OCI-LY3 (cell line): ENCODE measurements at regions not wholly inside any gene's neighbourhood (a gene's known extent, or its start where the extent isn't known, plus 50 kb on each side); places are given as distances from the start of the nearest gene placed in this dataset.

Source experiments
- H2AFZ ChIP-seq: fragments of 200-600, 300-600 bp; shearing (Covaris generic); 2 replicates; pipeline ENCODE4 v1.6.0; 2014; ENCODE audit warnings: antibody characterized with exemption, low read depth, low read length
- H3K27ac ChIP-seq: fragments of 200-600, 300-600 bp; sonication (generic); 2 replicates; pipeline ENCODE4 v1.5.1; 2014; ENCODE audit warnings: mild to moderate bottlenecking, low read length, moderate library complexity, mixed read lengths
- H3K27me3 ChIP-seq: fragments of 200-600, 300-600 bp; sonication (generic); 2 replicates; pipeline ENCODE4 v1.6.1; 2014; ENCODE audit warnings: low read depth, low read length, mixed read lengths
- H3K36me3 ChIP-seq: fragments of 200-600, 300-600 bp; sonication (generic); replicated peaks from 2 replicates; pipeline ENCODE3; 2014; ENCODE audit warnings: low read depth, low read length, mixed read lengths
- H3K4me1 ChIP-seq: fragments of 300-600, 200-600 bp; sonication (generic); 2 replicates; pipeline ENCODE4 v1.6.1; 2014; ENCODE audit warnings: low read length, mixed read lengths
- H3K4me2 ChIP-seq: fragments of 200-600, 300-600 bp; sonication (generic); 2 replicates; pipeline ENCODE4 v1.6.1; 2014; ENCODE audit warnings: low read length, mixed read lengths
- H3K4me3 ChIP-seq: fragments of 300-600, 200-600 bp; sonication (generic); 2 replicates; pipeline ENCODE4 v1.5.1; 2014; ENCODE audit warnings: antibody characterized with exemption, mild to moderate bottlenecking, low read length, moderate library complexity
- H3K79me2 ChIP-seq: fragments of 300-600, 200-600 bp; shearing (Covaris generic); 2 replicates; pipeline ENCODE4 v1.6.1; 2014; ENCODE audit warnings: mild to moderate bottlenecking, low read length, mixed read lengths
- H3K9ac ChIP-seq: fragments of 300-600, 200-600 bp; shearing (Covaris generic); 2 replicates; pipeline ENCODE4 v1.6.0; 2014; ENCODE audit warnings: mild to moderate bottlenecking, low read length, moderate library complexity
- H3K9me3 ChIP-seq: fragments of 200-600, 300-600 bp; shearing (Covaris generic); 2 replicates; pipeline ENCODE4 v1.6.1; 2014; ENCODE audit warnings: low read length, mixed read lengths; ENCODE audit not compliant: insufficient read depth
- H4K20me1 ChIP-seq: fragments of 200-600, 300-600 bp; sonication (generic); 2 replicates; pipeline ENCODE4 v1.6.1; 2016; ENCODE audit warnings: low read length, mixed read lengths; ENCODE audit not compliant: insufficient read depth
- EZH2phosphoT487 ChIP-seq: fragments of 200-600 bp; shearing (Covaris generic); IDR thresholded peaks from 2 replicates; pipeline ENCODE4 v1.6.1; 2018; ENCODE audit warnings: antibody characterized with exemption, mixed run types, low read depth
- TF ChIP-seq, protein P1 (sequence below): fragments of 200-600, 300-600 bp; sonication (generic); IDR thresholded peaks from 2 replicates; pipeline ENCODE4 v1.5.1; 2014; ENCODE audit warnings: antibody characterized with exemption, low read length, low read depth

- Histone ChIP-seq H3K4me1 (no peaks in the 10 kb centered on the region), H3K4me2 (no peak overlapping the region), H3K36me3 (no peaks in the 10 kb centered on the region), H3K9me3 (no peaks in the 10 kb centered on the region), H3K9ac (no peak overlapping the region), H3K27me3 (no peaks in the 10 kb centered on the region), H4K20me1 (no peaks in the 10 kb centered on the region), H3K4me3 (no peak overlapping the region), H2AFZ (no peak overlapping the region), H3K79me2 (no peaks in the 10 kb centered on the region), H3K27ac (no peak overlapping the region)
- TF ChIP-seq EZH2phosphoT487, result no peak
- TF ChIP-seq, protein P1, sequence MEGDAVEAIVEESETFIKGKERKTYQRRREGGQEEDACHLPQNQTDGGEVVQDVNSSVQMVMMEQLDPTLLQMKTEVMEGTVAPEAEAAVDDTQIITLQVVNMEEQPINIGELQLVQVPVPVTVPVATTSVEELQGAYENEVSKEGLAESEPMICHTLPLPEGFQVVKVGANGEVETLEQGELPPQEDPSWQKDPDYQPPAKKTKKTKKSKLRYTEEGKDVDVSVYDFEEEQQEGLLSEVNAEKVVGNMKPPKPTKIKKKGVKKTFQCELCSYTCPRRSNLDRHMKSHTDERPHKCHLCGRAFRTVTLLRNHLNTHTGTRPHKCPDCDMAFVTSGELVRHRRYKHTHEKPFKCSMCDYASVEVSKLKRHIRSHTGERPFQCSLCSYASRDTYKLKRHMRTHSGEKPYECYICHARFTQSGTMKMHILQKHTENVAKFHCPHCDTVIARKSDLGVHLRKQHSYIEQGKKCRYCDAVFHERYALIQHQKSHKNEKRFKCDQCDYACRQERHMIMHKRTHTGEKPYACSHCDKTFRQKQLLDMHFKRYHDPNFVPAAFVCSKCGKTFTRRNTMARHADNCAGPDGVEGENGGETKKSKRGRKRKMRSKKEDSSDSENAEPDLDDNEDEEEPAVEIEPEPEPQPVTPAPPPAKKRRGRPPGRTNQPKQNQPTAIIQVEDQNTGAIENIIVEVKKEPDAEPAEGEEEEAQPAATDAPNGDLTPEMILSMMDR, result no peak
Measured at GRCh38 chr12:34349673-34349961, 327.3 kb downstream of the ALG10 start.

DNA sequence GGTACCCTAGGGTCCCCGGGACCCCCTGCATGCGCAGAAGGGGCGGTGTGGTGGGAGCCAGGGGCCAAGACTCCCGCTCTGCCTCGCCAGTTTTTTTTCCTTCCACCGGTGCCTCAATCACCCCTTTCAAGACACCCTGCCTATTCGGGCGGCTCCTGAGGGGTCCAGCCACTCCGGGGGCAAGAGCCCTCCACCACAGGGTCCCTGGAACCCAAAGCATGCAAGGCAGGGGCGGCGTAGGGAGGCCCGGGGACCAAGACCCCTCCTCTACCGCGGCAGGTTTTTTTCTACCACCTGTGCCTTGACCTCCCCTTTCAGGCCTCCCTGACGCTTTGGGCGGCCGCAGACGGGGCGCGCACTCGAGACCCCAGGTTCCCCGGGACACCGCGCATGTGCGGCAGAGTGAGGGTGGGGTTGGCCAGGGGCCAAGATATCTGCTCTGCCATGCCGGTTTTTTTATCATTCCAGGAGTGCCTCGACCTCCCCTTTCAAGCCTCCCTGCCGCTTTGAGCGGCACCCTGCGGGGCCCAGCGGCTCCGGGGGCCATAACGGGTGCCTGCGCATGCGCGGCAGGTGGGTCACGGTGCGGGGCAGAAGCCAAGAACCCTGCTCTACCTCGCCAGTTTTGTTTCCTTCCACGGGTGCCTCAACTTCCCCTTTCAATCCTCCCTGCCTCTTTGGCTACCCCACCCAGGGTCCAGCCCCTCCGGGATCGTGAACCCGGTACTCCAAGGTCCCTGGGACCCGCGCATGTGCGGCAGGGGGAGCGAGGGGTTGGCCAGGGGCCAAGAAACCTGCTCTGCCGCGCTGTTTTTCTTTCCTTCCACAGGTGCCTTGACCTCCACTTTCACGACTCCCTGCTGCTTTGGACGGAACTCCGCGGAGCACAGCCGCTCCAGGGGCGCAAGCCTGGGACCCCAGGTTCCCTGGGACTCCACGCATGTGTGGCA is 328.1 kb downstream of the ALG10 start:
- Histone ChIP-seq H3K9ac (no peak overlapping the region), H3K4me1 (no peaks in the 10 kb centered on the region), H3K36me3 (no peaks in the 10 kb centered on the region), H4K20me1 (no peaks in the 10 kb centered on the region), H3K9me3 (no peaks in the 10 kb centered on the region), H3K79me2 (no peaks in the 10 kb centered on the region), H3K4me2 (no peak overlapping the region), H3K4me3 (no peak overlapping the region), H2AFZ (no peak overlapping the region), H3K27me3 (no peaks in the 10 kb centered on the region), H3K27ac (no peak overlapping the region)
- TF ChIP-seq, protein P1, result no peak
- TF ChIP-seq EZH2phosphoT487, result no peak

GRCh38 chr12:34352098-34352497 is 329.8 kb downstream of the ALG10 start:
- Histone ChIP-seq H3K9me3 (no peaks in the 10 kb centered on the region), H3K4me3 (no peak overlapping the region), H3K4me2 (no peak overlapping the region), H3K4me1 (no peaks in the 10 kb centered on the region), H3K27ac (no peak overlapping the region), H3K9ac (no peak overlapping the region), H4K20me1 (no peaks in the 10 kb centered on the region), H2AFZ (no peak overlapping the region), H3K36me3 (no peaks in the 10 kb centered on the region), H3K27me3 (no peaks in the 10 kb centered on the region), H3K79me2 (no peaks in the 10 kb centered on the region)
- TF ChIP-seq EZH2phosphoT487, result no peak
- TF ChIP-seq, protein P1, result no peak

DNA sequence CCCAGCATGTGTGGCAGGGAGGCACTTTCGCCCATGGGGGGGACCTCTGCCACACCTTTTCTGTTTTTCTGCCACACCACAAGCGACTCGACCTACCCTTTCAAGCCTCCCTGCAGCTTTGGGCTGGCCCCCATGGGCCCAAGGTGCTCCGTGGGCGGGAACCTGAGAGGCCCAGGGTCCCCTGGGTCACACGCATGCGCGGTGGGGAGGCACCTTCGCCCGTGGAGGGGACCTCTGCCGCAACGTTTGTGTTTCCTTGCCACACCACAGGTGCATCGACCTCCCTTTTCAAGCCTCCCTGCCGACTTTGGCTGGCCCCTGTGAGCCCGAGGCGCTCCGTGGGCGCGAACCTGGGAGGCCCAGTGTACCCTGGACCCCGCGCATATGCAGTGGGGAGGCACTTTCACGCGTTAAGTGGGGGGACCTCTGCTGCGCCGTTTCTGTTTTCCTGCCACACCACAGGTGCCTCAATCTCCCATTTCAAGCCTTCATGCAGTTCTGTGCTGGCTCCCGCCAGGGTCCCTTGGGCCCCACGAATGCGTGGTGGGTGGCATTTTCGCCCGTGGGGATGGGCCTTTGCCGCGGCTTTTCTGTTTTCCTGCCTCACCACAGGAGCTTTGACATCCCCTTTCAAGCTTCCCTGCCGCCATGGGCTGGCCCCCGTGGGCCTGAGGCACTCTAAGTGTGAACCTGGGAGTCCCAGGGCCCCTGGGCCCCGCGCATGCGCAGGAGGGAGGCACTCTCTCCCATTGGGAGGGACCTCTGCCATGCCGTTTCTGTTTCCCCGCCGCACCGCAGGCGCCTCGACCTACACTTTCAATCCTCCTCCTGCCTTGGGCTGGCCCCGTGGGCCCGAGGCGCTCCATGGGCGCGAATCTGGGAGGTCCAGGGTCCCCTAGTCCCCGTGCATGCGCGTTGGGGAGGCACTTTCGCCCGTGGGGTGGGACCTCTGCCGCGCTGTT is 332.2 kb downstream of the ALG10 start:
- Histone ChIP-seq H3K79me2 (no peaks in the 10 kb centered on the region), H3K27me3 (no peaks in the 10 kb centered on the region), H3K9me3 (no peaks in the 10 kb centered on the region), H3K4me1 (no peaks in the 10 kb centered on the region), H4K20me1 (no peaks in the 10 kb centered on the region), H2AFZ (no peak overlapping the region), H3K9ac (no peak overlapping the region), H3K27ac (no peak overlapping the region), H3K4me2 (no peak overlapping the region), H3K4me3 (no peak overlapping the region), H3K36me3 (no peaks in the 10 kb centered on the region)
- TF ChIP-seq, protein P1, result no peak
- no peak for TF ChIP-seq EZH2phosphoT487
